Body of pancreas (tissue), 4 donors: ENCODE measurements at regions not wholly inside any gene's neighbourhood (a gene's known extent, or its start where the extent isn't known, plus 50 kb on each side); places are given as distances from the start of the nearest gene placed in this dataset.

Source experiments
- POLR2A ChIP-seq, 3 donors: fragments of 450-650 bp; IDR thresholded peaks; one replicate each; pipeline ENCODE4 v1.6.1; 2016; ENCODE audit warnings: antibody characterized with exemption in 3 of 3, mild to moderate bottlenecking in 2 of 3
- TF ChIP-seq, protein P1 (sequence below), 7 experiments: fragments of 450-650 bp in 4 of 7; fragments of 200-600 bp in 3 of 7; sonication (generic) in 3 of 7; IDR thresholded peaks; one replicate each; pipeline ENCODE4 v1.5.1; 2016 to 2019; ENCODE audit warnings: antibody characterized with exemption in 7 of 7

DNA sequence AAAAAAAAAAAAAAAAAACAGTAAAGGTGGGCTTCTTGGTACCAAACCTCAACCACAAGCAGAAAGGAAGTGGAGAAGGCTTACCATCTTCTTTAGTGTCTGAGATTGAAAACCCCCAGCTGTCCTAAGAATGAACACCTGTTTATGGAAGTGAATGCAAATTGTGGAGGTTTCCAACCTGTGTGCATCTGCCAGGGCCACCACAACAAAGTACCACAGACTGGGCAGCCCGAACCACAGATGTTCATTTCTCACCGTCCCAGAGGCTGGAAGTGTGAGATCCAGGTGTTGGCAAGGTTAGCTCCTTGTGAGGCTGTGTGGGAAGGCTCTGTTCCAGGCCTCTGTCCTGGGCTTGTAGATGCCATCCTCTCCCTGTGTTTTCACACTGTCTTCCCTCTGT is 348.7 kb downstream of the SETD4 start:
- TF ChIP-seq, protein P1, sequence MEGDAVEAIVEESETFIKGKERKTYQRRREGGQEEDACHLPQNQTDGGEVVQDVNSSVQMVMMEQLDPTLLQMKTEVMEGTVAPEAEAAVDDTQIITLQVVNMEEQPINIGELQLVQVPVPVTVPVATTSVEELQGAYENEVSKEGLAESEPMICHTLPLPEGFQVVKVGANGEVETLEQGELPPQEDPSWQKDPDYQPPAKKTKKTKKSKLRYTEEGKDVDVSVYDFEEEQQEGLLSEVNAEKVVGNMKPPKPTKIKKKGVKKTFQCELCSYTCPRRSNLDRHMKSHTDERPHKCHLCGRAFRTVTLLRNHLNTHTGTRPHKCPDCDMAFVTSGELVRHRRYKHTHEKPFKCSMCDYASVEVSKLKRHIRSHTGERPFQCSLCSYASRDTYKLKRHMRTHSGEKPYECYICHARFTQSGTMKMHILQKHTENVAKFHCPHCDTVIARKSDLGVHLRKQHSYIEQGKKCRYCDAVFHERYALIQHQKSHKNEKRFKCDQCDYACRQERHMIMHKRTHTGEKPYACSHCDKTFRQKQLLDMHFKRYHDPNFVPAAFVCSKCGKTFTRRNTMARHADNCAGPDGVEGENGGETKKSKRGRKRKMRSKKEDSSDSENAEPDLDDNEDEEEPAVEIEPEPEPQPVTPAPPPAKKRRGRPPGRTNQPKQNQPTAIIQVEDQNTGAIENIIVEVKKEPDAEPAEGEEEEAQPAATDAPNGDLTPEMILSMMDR (IDR thresholded peaks at IDR 0.05) = no peak
- no peak for TF ChIP-seq POLR2A (IDR thresholded peaks at IDR 0.05)
